ENCODE measurements at regions not wholly inside any gene's neighbourhood (a gene's known extent, or its start where the extent isn't known, plus 50 kb on each side); places are given as distances from the start of the nearest gene placed in this dataset.

DNA sequence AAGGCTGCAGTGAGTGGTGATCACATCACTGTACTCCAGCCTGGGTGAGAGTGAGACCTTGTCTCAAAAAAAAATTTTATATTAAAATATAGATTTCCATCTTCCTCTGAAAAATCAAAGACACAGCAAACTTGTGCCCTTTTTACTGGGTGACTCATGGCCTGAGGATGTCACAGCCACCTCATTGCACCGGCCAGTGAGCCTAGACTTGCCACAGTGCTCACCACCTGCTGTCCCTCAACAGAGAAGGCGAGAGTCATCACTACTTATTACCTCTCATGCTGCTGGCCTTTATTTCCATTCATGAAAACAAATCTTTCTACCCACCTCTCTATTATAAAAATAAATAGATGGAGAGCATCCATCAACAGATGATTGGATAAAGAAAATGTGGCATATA is 295.8 kb downstream of the PREX1 start:
- DNase-seq (no peak), ATAC-seq (ENCODE audit: insufficient read depth, low read depth) (no peak)
- Histone ChIP-seq H4K20me1 (ENCODE audit: insufficient read depth, low read length) (peaks cover 6% of the 10 kb centered on the region; the same call in 1 of the 2 replicates), H3K27me3 (ENCODE audit: insufficient read depth, low read length, poor library complexity) (peaks cover 17% of the 10 kb centered on the region), H3K27ac (ENCODE audit: low read length) (no peak overlapping the region), H3K9me3 (ENCODE audit: insufficient read depth, low read length, severe bottlenecking) (no peaks in the 10 kb centered on the region), H3K79me2 (ENCODE audit: insufficient read depth, low read length) (no peaks in the 10 kb centered on the region), H3K4me2 (ENCODE audit: insufficient read depth, low read length) (no peak overlapping the region), H2AFZ (ENCODE audit: low read depth, low read length) (no peak overlapping the region), H3K9ac (ENCODE audit: low read depth, low read length) (no peak overlapping the region), H3K36me3 (ENCODE audit: insufficient read depth, low read length) (no peaks in the 10 kb centered on the region), H3K4me1 (ENCODE audit: insufficient read depth, low read length) (no peaks in the 10 kb centered on the region), H3K4me3 (ENCODE audit: low read depth in 1 of 2, low read length in 2 of 2) (no peak overlapping the region)
- no peak for TF ChIP-seq EZH2 (IDR thresholded peaks at IDR 0.05; ENCODE audit: borderline replicate concordance, low read depth, low read length, severe bottlenecking)
- TF ChIP-seq, protein P1, sequence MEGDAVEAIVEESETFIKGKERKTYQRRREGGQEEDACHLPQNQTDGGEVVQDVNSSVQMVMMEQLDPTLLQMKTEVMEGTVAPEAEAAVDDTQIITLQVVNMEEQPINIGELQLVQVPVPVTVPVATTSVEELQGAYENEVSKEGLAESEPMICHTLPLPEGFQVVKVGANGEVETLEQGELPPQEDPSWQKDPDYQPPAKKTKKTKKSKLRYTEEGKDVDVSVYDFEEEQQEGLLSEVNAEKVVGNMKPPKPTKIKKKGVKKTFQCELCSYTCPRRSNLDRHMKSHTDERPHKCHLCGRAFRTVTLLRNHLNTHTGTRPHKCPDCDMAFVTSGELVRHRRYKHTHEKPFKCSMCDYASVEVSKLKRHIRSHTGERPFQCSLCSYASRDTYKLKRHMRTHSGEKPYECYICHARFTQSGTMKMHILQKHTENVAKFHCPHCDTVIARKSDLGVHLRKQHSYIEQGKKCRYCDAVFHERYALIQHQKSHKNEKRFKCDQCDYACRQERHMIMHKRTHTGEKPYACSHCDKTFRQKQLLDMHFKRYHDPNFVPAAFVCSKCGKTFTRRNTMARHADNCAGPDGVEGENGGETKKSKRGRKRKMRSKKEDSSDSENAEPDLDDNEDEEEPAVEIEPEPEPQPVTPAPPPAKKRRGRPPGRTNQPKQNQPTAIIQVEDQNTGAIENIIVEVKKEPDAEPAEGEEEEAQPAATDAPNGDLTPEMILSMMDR (IDR thresholded peaks at IDR 0.05; ENCODE audit: borderline replicate concordance, extremely low read depth, low read length, poor library complexity, severe bottlenecking): no peak

DNA sequence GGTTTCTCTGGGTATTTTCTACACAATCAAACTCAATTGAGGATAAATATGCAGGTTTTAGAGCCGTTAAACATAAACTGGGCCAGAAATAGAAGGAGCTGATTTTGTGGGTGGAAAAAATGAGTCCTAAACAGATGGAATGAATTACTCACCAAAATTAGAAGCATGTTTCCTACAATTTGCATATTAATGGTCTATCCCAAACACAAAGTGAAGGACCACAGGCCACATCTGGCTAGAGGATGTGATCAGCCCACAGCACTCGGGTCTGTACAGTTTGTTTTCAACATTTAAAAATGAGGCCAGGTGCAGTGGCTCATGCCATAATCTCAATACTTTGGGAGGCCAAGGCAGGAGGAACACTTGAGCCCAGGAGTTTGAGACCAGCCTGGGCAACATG is 296.3 kb downstream of the PREX1 start:
- DNase-seq (no peak), ATAC-seq (ENCODE audit: insufficient read depth, low read depth) (no peak)
- H3K4me3 ChIP-seq (ENCODE audit: low read depth in 1 of 2, low read length in 2 of 2): no peak overlapping the region
- H3K9ac ChIP-seq (ENCODE audit: low read depth, low read length): no peak overlapping the region
- H3K27me3 ChIP-seq (ENCODE audit: insufficient read depth, low read length, poor library complexity): peaks cover 17% of the 10 kb centered on the region
- no peaks in the 10 kb centered on the region for H3K9me3 ChIP-seq (ENCODE audit: insufficient read depth, low read length, severe bottlenecking)
- H3K4me1 ChIP-seq (ENCODE audit: insufficient read depth, low read length): no peaks in the 10 kb centered on the region
- no peak overlapping the region for H3K27ac ChIP-seq (ENCODE audit: low read length)
- no peak overlapping the region for H3K4me2 ChIP-seq (ENCODE audit: insufficient read depth, low read length)
- TF ChIP-seq, protein P1 (IDR thresholded peaks at IDR 0.05; ENCODE audit: borderline replicate concordance, extremely low read depth, low read length, poor library complexity, severe bottlenecking): no peak
- TF ChIP-seq EZH2 (IDR thresholded peaks at IDR 0.05; ENCODE audit: borderline replicate concordance, low read depth, low read length, severe bottlenecking): no peak
- H3K79me2 ChIP-seq (ENCODE audit: insufficient read depth, low read length): no peaks in the 10 kb centered on the region
- peaks cover 6% of the 10 kb centered on the region; the same call in 1 of the 2 replicates for H4K20me1 ChIP-seq (ENCODE audit: insufficient read depth, low read length)
- no peak overlapping the region for H2AFZ ChIP-seq (ENCODE audit: low read depth, low read length)
- H3K36me3 ChIP-seq (ENCODE audit: insufficient read depth, low read length): no peaks in the 10 kb centered on the region

- Histone ChIP-seq H3K79me2 (ENCODE audit: insufficient read depth, low read length) (no peaks in the 10 kb centered on the region), H3K27me3 (ENCODE audit: insufficient read depth, low read length, poor library complexity) (peaks cover 17% of the 10 kb centered on the region), H3K4me2 (ENCODE audit: insufficient read depth, low read length) (no peak overlapping the region), H3K27ac (ENCODE audit: low read length) (no peak overlapping the region), H2AFZ (ENCODE audit: low read depth, low read length) (no peak overlapping the region), H3K4me3 (ENCODE audit: low read depth in 1 of 2, low read length in 2 of 2) (no peak overlapping the region), H3K9ac (ENCODE audit: low read depth, low read length) (no peak overlapping the region), H3K4me1 (ENCODE audit: insufficient read depth, low read length) (no peaks in the 10 kb centered on the region), H3K36me3 (ENCODE audit: insufficient read depth, low read length) (no peaks in the 10 kb centered on the region), H4K20me1 (ENCODE audit: insufficient read depth, low read length) (peaks cover 6% of the 10 kb centered on the region; the same call in 1 of the 2 replicates), H3K9me3 (ENCODE audit: insufficient read depth, low read length, severe bottlenecking) (no peaks in the 10 kb centered on the region)
- TF ChIP-seq, protein P1 (IDR thresholded peaks at IDR 0.05; ENCODE audit: borderline replicate concordance, extremely low read depth, low read length, poor library complexity, severe bottlenecking): no peak
- no peak for TF ChIP-seq EZH2 (IDR thresholded peaks at IDR 0.05; ENCODE audit: borderline replicate concordance, low read depth, low read length, severe bottlenecking)
- ATAC-seq (ENCODE audit: insufficient read depth, low read depth) (no peak), DNase-seq (no peak)
Observed at GRCh38 chr20:48530957-48531356, 296.8 kb downstream of the PREX1 start.

DNA sequence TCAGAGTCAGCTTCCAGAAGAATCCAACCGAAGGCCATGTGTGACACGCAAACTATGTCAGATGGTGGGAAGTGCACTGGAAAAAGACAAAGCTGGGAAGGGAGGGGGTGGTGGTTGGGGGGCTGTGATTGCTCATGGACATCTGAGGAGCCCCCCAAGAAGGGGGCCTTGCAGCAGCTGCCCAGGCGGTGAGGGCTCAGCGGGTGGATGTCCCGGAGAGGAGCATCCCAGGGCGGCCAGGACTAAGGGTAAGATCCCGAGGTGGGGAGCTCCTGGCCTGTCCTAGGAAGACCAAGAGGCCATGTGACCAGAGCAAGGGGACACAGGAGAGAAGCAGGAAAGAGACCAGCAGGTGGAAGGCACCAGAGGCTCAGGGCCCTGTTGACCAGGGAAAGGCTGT is 299.5 kb downstream of the PREX1 start:
- no peak overlapping the region for H3K27ac ChIP-seq (ENCODE audit: low read length)
- no peaks in the 10 kb centered on the region for H3K4me1 ChIP-seq (ENCODE audit: insufficient read depth, low read length)
- peaks cover 11% of the 10 kb centered on the region for H4K20me1 ChIP-seq (ENCODE audit: insufficient read depth, low read length)
- ATAC-seq (ENCODE audit: insufficient read depth, low read depth): no peak
- H3K36me3 ChIP-seq (ENCODE audit: insufficient read depth, low read length): no peaks in the 10 kb centered on the region
- no peak overlapping the region for H2AFZ ChIP-seq (ENCODE audit: low read depth, low read length)
- TF ChIP-seq, protein P1 (IDR thresholded peaks at IDR 0.05; ENCODE audit: borderline replicate concordance, extremely low read depth, low read length, poor library complexity, severe bottlenecking): no peak
- TF ChIP-seq EZH2 (IDR thresholded peaks at IDR 0.05; ENCODE audit: borderline replicate concordance, low read depth, low read length, severe bottlenecking): no peak
- no peak for DNase-seq
- H3K9me3 ChIP-seq (ENCODE audit: insufficient read depth, low read length, severe bottlenecking): no peaks in the 10 kb centered on the region
- H3K4me2 ChIP-seq (ENCODE audit: insufficient read depth, low read length): no peak overlapping the region
- no peak overlapping the region for H3K4me3 ChIP-seq (ENCODE audit: low read depth in 1 of 2, low read length in 2 of 2)
- peaks cover 17% of the 10 kb centered on the region for H3K27me3 ChIP-seq (ENCODE audit: insufficient read depth, low read length, poor library complexity)
- H3K9ac ChIP-seq (ENCODE audit: low read depth, low read length): no peak overlapping the region
- H3K79me2 ChIP-seq (ENCODE audit: insufficient read depth, low read length): no peaks in the 10 kb centered on the region
